ENCODE measurements at regions not wholly inside any gene's neighbourhood (a gene's known extent, or its start where the extent isn't known, plus 50 kb on each side); places are given as distances from the start of the nearest gene placed in this dataset.

- H3K79me2 ChIP-seq (ENCODE audit: control insufficient read depth, insufficient read depth, low read length) = no peaks in the 10 kb centered on the region
- TF ChIP-seq EZH2 (IDR thresholded peaks at IDR 0.05; ENCODE audit: low read length) = no peak
- no peaks in the 10 kb centered on the region for H3K4me1 ChIP-seq (ENCODE audit: control insufficient read depth, extremely low read depth, insufficient read depth, low read length)
- H3K27me3 ChIP-seq (ENCODE audit: control insufficient read depth, extremely low read depth, insufficient read depth, low read length) = no peaks in the 10 kb centered on the region
- H3K36me3 ChIP-seq (ENCODE audit: control insufficient read depth in 2 of 2, extremely low read depth in 1 of 2, insufficient read depth in 2 of 2, low read length in 2 of 2) = no peaks in the 10 kb centered on the region
- H2AFZ ChIP-seq (ENCODE audit: control insufficient read depth, low read length) = no peak overlapping the region
- DNase-seq (ENCODE audit: low read depth, low spot score) (no peak), FAIRE-seq (no peak)
- no peak overlapping the region for H3K27ac ChIP-seq (ENCODE audit: control insufficient read depth, insufficient read depth, low read length)
- H3K9me1 ChIP-seq (ENCODE audit: control insufficient read depth, extremely low read depth, insufficient read depth, low read length) = no peaks in the 10 kb centered on the region
- no peak overlapping the region for H3K4me2 ChIP-seq (ENCODE audit: control insufficient read depth, extremely low read depth, insufficient read depth, low read depth, low read length)
- no peak overlapping the region for H3K4me3 ChIP-seq (ENCODE audit: control insufficient read depth in 2 of 3, extremely low read depth in 1 of 3, insufficient read depth in 2 of 3, low read depth in 1 of 3, low read length in 3 of 3)
- no peak overlapping the region for H3K9ac ChIP-seq (ENCODE audit: control insufficient read depth, extremely low read depth, insufficient read depth, low read length)
- no peaks in the 10 kb centered on the region for H3K9me3 ChIP-seq (ENCODE audit: control insufficient read depth, low read depth, low read length)
- dilution Hi-C loops (cut with MboI; ENCODE audit: extremely low pct_ligation_motif_present, low sequenced_read_pairs) = no loop called here
- no peaks in the 10 kb centered on the region for H4K20me1 ChIP-seq (ENCODE audit: control insufficient read depth, extremely low read depth, insufficient read depth, low read length)
Measured at GRCh38 chr9:24333629-24334028, 212.1 kb downstream of the IZUMO3 start.

GRCh38 chr9:24298912-24299311 is 246.8 kb downstream of the IZUMO3 start:
- FAIRE-seq = no peak
- H3K9ac ChIP-seq (ENCODE audit: control insufficient read depth, extremely low read depth, insufficient read depth, low read length) = no peak overlapping the region
- H3K4me2 ChIP-seq (ENCODE audit: control insufficient read depth, extremely low read depth, insufficient read depth, low read depth, low read length) = no peak overlapping the region
- no peak overlapping the region for H2AFZ ChIP-seq (ENCODE audit: control insufficient read depth, low read length)
- H3K9me1 ChIP-seq (ENCODE audit: control insufficient read depth, extremely low read depth, insufficient read depth, low read length) = no peaks in the 10 kb centered on the region
- H4K20me1 ChIP-seq (ENCODE audit: control insufficient read depth, extremely low read depth, insufficient read depth, low read length) = no peaks in the 10 kb centered on the region
- H3K27me3 ChIP-seq (ENCODE audit: control insufficient read depth, extremely low read depth, insufficient read depth, low read length) = no peaks in the 10 kb centered on the region
- H3K36me3 ChIP-seq (ENCODE audit: control insufficient read depth in 2 of 2, extremely low read depth in 1 of 2, insufficient read depth in 2 of 2, low read length in 2 of 2) = no peaks in the 10 kb centered on the region
- H3K4me3 ChIP-seq (ENCODE audit: control insufficient read depth in 2 of 3, extremely low read depth in 1 of 3, insufficient read depth in 2 of 3, low read depth in 1 of 3, low read length in 3 of 3) = no peak overlapping the region
- TF ChIP-seq EZH2 (IDR thresholded peaks at IDR 0.05; ENCODE audit: low read length) (no peak), CTCF (optimal IDR thresholded peaks at IDR 0.05 in 1 of 3, IDR thresholded peaks at IDR 0.05 in 1 of 3, conservative IDR thresholded peaks at IDR 0.05 in 1 of 3; ENCODE audit: extremely low read depth in 1 of 3, insufficient read depth in 2 of 3, low read length in 3 of 3) (no peak)
- DNase-seq (ENCODE audit: low read depth, low spot score) = no peak
- dilution Hi-C loops (cut with MboI; ENCODE audit: extremely low pct_ligation_motif_present, low sequenced_read_pairs) = no loop called here
- H3K4me1 ChIP-seq (ENCODE audit: control insufficient read depth, extremely low read depth, insufficient read depth, low read length) = no peaks in the 10 kb centered on the region
- no peaks in the 10 kb centered on the region for H3K79me2 ChIP-seq (ENCODE audit: control insufficient read depth, insufficient read depth, low read length)
- H3K27ac ChIP-seq (ENCODE audit: control insufficient read depth, insufficient read depth, low read length) = no peak overlapping the region
- H3K9me3 ChIP-seq (ENCODE audit: control insufficient read depth, low read depth, low read length) = no peaks in the 10 kb centered on the region

- DNase-seq (ENCODE audit: low read depth, low spot score) (no peak), FAIRE-seq (no peak)
Measured at GRCh38 chr9:24297931-24298330, 247.8 kb downstream of the IZUMO3 start.

More at GRCh38 chr9:24297931-24298330, 247.8 kb downstream of the IZUMO3 start:
- H2AFZ ChIP-seq (ENCODE audit: control insufficient read depth, low read length) = no peak overlapping the region
- H3K9ac ChIP-seq (ENCODE audit: control insufficient read depth, extremely low read depth, insufficient read depth, low read length) = no peak overlapping the region
- H4K20me1 ChIP-seq (ENCODE audit: control insufficient read depth, extremely low read depth, insufficient read depth, low read length) = no peaks in the 10 kb centered on the region
- dilution Hi-C loops (cut with MboI; ENCODE audit: extremely low pct_ligation_motif_present, low sequenced_read_pairs) = no loop called here
- H3K27ac ChIP-seq (ENCODE audit: control insufficient read depth, insufficient read depth, low read length) = no peak overlapping the region
- H3K9me1 ChIP-seq (ENCODE audit: control insufficient read depth, extremely low read depth, insufficient read depth, low read length) = no peaks in the 10 kb centered on the region
- no peaks in the 10 kb centered on the region for H3K9me3 ChIP-seq (ENCODE audit: control insufficient read depth, low read depth, low read length)
- TF ChIP-seq CTCF (optimal IDR thresholded peaks at IDR 0.05 in 1 of 3, IDR thresholded peaks at IDR 0.05 in 1 of 3, conservative IDR thresholded peaks at IDR 0.05 in 1 of 3; ENCODE audit: extremely low read depth in 1 of 3, insufficient read depth in 2 of 3, low read length in 3 of 3) (no peak), EZH2 (IDR thresholded peaks at IDR 0.05; ENCODE audit: low read length) (no peak)
- no peaks in the 10 kb centered on the region for H3K27me3 ChIP-seq (ENCODE audit: control insufficient read depth, extremely low read depth, insufficient read depth, low read length)
- no peak overlapping the region for H3K4me3 ChIP-seq (ENCODE audit: control insufficient read depth in 2 of 3, extremely low read depth in 1 of 3, insufficient read depth in 2 of 3, low read depth in 1 of 3, low read length in 3 of 3)
- H3K36me3 ChIP-seq (ENCODE audit: control insufficient read depth in 2 of 2, extremely low read depth in 1 of 2, insufficient read depth in 2 of 2, low read length in 2 of 2) = no peaks in the 10 kb centered on the region
- H3K4me2 ChIP-seq (ENCODE audit: control insufficient read depth, extremely low read depth, insufficient read depth, low read depth, low read length) = no peak overlapping the region
- no peaks in the 10 kb centered on the region for H3K4me1 ChIP-seq (ENCODE audit: control insufficient read depth, extremely low read depth, insufficient read depth, low read length)
- no peaks in the 10 kb centered on the region for H3K79me2 ChIP-seq (ENCODE audit: control insufficient read depth, insufficient read depth, low read length)
